ENCODE measurements at regions not wholly inside any gene's neighbourhood (a gene's known extent, or its start where the extent isn't known, plus 50 kb on each side); places are given as distances from the start of the nearest gene placed in this dataset.

DNA sequence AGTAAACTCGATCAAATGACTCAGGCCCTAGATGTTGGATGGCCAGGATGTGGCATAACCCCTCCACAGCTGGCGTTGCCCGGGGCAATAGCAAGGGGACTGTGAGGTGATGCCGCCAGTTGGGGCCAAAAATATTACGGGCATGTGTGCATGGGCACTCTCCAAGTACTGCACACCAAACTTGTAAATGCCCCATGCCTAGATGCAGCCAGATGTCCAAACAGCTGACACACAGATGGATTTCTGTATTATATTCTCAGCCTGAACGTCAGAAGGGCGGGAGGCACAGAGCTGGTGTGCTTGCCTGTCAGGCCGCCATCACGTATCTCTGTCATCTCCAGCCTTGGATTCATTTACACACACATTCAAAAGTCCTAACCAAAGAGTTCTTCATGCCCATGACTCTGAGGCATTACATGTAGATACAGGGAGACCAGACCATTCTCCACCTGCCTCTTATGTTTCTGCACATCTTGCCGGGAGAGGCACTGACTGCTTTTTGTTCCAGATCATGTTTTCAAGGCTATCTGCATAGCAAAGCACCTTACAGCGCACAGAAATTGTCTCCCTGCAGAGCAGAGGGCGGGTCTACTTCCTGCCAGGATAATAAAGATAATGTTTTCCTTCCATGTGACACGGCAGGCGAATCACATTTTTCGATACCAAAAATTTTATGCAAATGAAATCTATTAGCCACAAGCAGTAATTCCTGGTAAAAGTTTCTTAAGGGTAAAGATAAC is 200.9 kb upstream of the ADAMTS16 start:
- H3K27ac ChIP-seq (ENCODE audit: insufficient read depth, low read depth, low read length), result no peak overlapping the region
- DNase-seq (ENCODE audit: low read depth, low spot score) (no peak), FAIRE-seq (no peak)
- ChIA-PET CTCF (no interaction called here), POLR2A (no interaction called here)
- H3K9ac ChIP-seq (replicated peaks; ENCODE audit: extremely low read depth, insufficient read depth, low read length), result no peak overlapping the region
- H3K79me2 ChIP-seq (ENCODE audit: control insufficient read depth, insufficient read depth, low read length), result no peaks in the 10 kb centered on the region
- intact Hi-C loops (cut with micrococcal nuclease), result no loop called here
- no TSS peak for BruUV-seq (replicated peaks)
- H3K27me3 ChIP-seq (ENCODE audit: control insufficient read depth in 2 of 2, insufficient read depth in 2 of 2, low read length in 2 of 2), result no peaks in the 10 kb centered on the region
- no peaks in the 10 kb centered on the region for H4K20me1 ChIP-seq (replicated peaks; ENCODE audit: control insufficient read depth, extremely low read depth, insufficient read depth, low read length)
- H3K36me3 ChIP-seq (ENCODE audit: control insufficient read depth in 2 of 2, extremely low read depth in 1 of 2, insufficient read depth in 2 of 2, low read length in 2 of 2), result no peaks in the 10 kb centered on the region
- H2AFZ ChIP-seq (ENCODE audit: low read depth, low read length), result no peak overlapping the region
- no peak overlapping the region for H3K4me2 ChIP-seq (ENCODE audit: insufficient read depth, low read length)
- TF ChIP-seq CTCF (IDR thresholded peaks at IDR 0.05; ENCODE audit: extremely low read depth in 1 of 2, insufficient read depth in 1 of 2, low read depth in 1 of 2, low read length in 2 of 2) (no peak), GATA2 (IDR thresholded peaks at IDR 0.05; ENCODE audit: insufficient read depth, insufficient read length, low read depth, low read length) (no peak), FOS (IDR thresholded peaks at IDR 0.05; ENCODE audit: borderline replicate concordance, insufficient read depth, low read length) (no peak), POLR2A (IDR thresholded peaks at IDR 0.05; ENCODE audit: low read depth, low read length) (no peak), EZH2 (IDR thresholded peaks at IDR 0.05; ENCODE audit: borderline replicate concordance, low read depth, low read length, severe bottlenecking) (no peak)
- TF ChIP-seq, protein P1, sequence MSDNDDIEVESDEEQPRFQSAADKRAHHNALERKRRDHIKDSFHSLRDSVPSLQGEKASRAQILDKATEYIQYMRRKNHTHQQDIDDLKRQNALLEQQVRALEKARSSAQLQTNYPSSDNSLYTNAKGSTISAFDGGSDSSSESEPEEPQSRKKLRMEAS (IDR thresholded peaks at IDR 0.05; ENCODE audit: insufficient read depth, insufficient read length), result no peak
- no peak overlapping the region for H3K4me3 ChIP-seq (replicated peaks in 1 of 3; ENCODE audit: insufficient read depth in 1 of 3, low read depth in 1 of 3, low read length in 3 of 3)
- no peaks in the 10 kb centered on the region for H3K9me1 ChIP-seq (replicated peaks; ENCODE audit: control insufficient read depth, extremely low read depth, insufficient read depth, low read length)
- H3K4me1 ChIP-seq (ENCODE audit: control insufficient read depth, extremely low read depth, insufficient read depth, low read length), result no peaks in the 10 kb centered on the region
- H3K9me3 ChIP-seq (replicated peaks; ENCODE audit: control insufficient read depth, insufficient read depth, low read length), result peaks cover 6% of the 10 kb centered on the region
- dilution Hi-C loops (cut with MboI; ENCODE audit: extremely low pct_ligation_motif_present, low sequenced_read_pairs), result no loop called here
